Left ventricle myocardium inferior (tissue), 1 donor: ENCODE measurements at regions not wholly inside any gene's neighbourhood (a gene's known extent, or its start where the extent isn't known, plus 50 kb on each side); places are given as distances from the start of the nearest gene placed in this dataset.
"Not testable (repeated sequence)": the region's sequence is repeated elsewhere in the genome, so short reads cannot be mapped to it uniquely, and the experiment has no call there.

Experiments
- DNase-seq: peaks from one replicate; pipeline ENCODE4 v3.0.0-alpha.2; 2020
- H3K27ac ChIP-seq: fragments of 200-600 bp; replicated peaks from 2 replicates; pipeline ENCODE4 v1.8.0; 2021
- H3K27me3 ChIP-seq: fragments of 200-600 bp; 2 replicates; pipeline ENCODE4 v1.8.0; 2021; ENCODE audit warnings: low read depth
- H3K36me3 ChIP-seq: fragments of 200-600 bp; 2 replicates; pipeline ENCODE4 v1.8.0; 2021
- H3K4me1 ChIP-seq: fragments of 200-600 bp; 2 replicates; pipeline ENCODE4 v1.8.0; 2021
- H3K4me3 ChIP-seq: fragments of 200-600 bp; 2 replicates; pipeline ENCODE4 v1.8.0; 2021; ENCODE audit warnings: mild to moderate bottlenecking, moderate library complexity
- H3K9me3 ChIP-seq: fragments of 200-600 bp; replicated peaks from 2 replicates; pipeline ENCODE4 v1.8.0; 2021
- intact Hi-C: fragments of 100-400 bp; cut with micrococcal nuclease; formaldehyde crosslinking; loops from one replicate; pipeline ENCODE4 v1.11.0; 2022
- TF ChIP-seq, protein P1 (sequence below): fragments of 200-600 bp; IDR thresholded peaks from 2 replicates; pipeline ENCODE4 v1.8.0; 2021; ENCODE audit warnings: antibody characterized with exemption, mild to moderate bottlenecking, borderline replicate concordance
- donor health status: DM: no; HTN: yes; CAD: no; lungs with severe emphysema.

- H3K27me3 ChIP-seq, H3K9me3 ChIP-seq, H3K27ac ChIP-seq, H3K4me3 ChIP-seq, DNase-seq, H3K4me1 ChIP-seq, H3K36me3 ChIP-seq: not testable (repeated sequence)
- TF ChIP-seq, protein P1, sequence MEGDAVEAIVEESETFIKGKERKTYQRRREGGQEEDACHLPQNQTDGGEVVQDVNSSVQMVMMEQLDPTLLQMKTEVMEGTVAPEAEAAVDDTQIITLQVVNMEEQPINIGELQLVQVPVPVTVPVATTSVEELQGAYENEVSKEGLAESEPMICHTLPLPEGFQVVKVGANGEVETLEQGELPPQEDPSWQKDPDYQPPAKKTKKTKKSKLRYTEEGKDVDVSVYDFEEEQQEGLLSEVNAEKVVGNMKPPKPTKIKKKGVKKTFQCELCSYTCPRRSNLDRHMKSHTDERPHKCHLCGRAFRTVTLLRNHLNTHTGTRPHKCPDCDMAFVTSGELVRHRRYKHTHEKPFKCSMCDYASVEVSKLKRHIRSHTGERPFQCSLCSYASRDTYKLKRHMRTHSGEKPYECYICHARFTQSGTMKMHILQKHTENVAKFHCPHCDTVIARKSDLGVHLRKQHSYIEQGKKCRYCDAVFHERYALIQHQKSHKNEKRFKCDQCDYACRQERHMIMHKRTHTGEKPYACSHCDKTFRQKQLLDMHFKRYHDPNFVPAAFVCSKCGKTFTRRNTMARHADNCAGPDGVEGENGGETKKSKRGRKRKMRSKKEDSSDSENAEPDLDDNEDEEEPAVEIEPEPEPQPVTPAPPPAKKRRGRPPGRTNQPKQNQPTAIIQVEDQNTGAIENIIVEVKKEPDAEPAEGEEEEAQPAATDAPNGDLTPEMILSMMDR = peak; percentile 61
- intact Hi-C loops = loop anchor here (10.0 kb wide), 1 partner anchor 648 kb away; no protein-coding TSS in a partner anchor
These were observed 415.7 kb downstream of the DIRAS2 start for GRCh38 chr9:90226839-90227338.

- H3K27me3 ChIP-seq, H3K4me3 ChIP-seq, H3K36me3 ChIP-seq, H3K4me1 ChIP-seq, DNase-seq, H3K27ac ChIP-seq, H3K9me3 ChIP-seq, intact Hi-C loops: not testable (repeated sequence)
These were observed 409.5 kb downstream of the DIRAS2 start for GRCh38 chr9:90233081-90233480.

GRCh38 chr9:90240541-90240940, 402.1 kb downstream of the DIRAS2 start:
- TF ChIP-seq, protein P1 = no peak
- no peak for DNase-seq
- Histone ChIP-seq H3K36me3 (no peaks in the 10 kb centered on the region), H3K4me1 (no peaks in the 10 kb centered on the region), H3K9me3 (no peaks in the 10 kb centered on the region), H3K4me3 (no peak overlapping the region), H3K27me3 (no peaks in the 10 kb centered on the region), H3K27ac (no peak overlapping the region)
- intact Hi-C loops = no loop called here

DNA sequence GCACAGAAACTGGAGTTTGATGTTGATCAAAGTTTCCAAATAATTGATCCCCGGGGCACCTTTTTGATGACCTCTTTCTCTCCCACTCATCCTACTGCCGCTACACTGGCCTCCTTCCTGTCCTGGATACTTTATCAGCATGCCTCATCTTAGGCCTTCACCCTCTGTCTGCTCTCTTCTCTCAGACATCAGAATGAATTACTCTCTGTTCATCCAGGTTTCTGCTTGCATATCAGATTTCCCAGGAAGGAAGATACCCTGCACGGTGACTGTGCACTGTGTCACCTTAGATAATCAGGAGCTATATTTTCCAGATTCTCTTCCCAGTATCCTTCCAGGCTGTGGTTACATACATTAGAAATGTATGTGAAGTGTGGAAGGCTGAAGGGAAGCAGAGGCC, 397.0 kb downstream of the DIRAS2 start:
- Histone ChIP-seq H3K9me3 (no peaks in the 10 kb centered on the region), H3K4me3 (no peak overlapping the region), H3K36me3 (no peaks in the 10 kb centered on the region), H3K27ac (no peak overlapping the region), H3K27me3 (no peaks in the 10 kb centered on the region), H3K4me1 (no peaks in the 10 kb centered on the region)
- DNase-seq = no peak
- TF ChIP-seq, protein P1 = no peak
- intact Hi-C loops = no loop called here

GRCh38 chr9:90249094-90249493, 393.5 kb downstream of the DIRAS2 start:
- H3K27me3 ChIP-seq = no peaks in the 10 kb centered on the region
- H3K36me3 ChIP-seq = no peaks in the 10 kb centered on the region
- no peak overlapping the region for H3K4me3 ChIP-seq
- no peak overlapping the region for H3K27ac ChIP-seq
- no peak for DNase-seq
- TF ChIP-seq, protein P1 = no peak
- peaks cover 9% of the 10 kb centered on the region for H3K9me3 ChIP-seq
- intact Hi-C loops = no loop called here
- H3K4me1 ChIP-seq = no peaks in the 10 kb centered on the region

DNA sequence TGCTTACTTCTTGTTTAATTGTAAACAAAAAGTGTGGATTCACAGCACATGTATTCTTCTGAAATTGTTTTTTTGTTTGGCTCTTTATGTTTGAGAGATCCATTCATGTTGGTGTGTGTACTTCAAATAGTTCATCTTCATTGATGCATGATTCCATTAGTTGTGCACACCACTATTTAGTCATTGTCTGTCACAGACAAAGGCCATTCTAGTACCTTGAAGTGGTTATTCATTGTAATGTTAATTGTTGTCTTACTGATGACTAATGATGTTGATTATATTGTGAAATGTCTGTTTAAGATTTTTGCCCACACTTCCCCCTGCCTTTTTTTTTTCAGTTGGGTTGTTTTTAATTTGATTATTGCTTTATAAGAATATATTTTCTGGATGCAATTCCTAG, 391.3 kb downstream of the DIRAS2 start:
- H3K9me3 ChIP-seq = peaks cover 9% of the 10 kb centered on the region
- no peaks in the 10 kb centered on the region for H3K36me3 ChIP-seq
- TF ChIP-seq, protein P1 = no peak
- no peak overlapping the region for H3K4me3 ChIP-seq
- no peak for DNase-seq
- H3K27me3 ChIP-seq = peaks cover 5% of the 10 kb centered on the region
- no peaks in the 10 kb centered on the region for H3K4me1 ChIP-seq
- H3K27ac ChIP-seq = no peak overlapping the region
- intact Hi-C loops = no loop called here
